ENCODE measurements at regions not wholly inside any gene's neighbourhood (a gene's known extent, or its start where the extent isn't known, plus 50 kb on each side); places are given as distances from the start of the nearest gene placed in this dataset.

DNA sequence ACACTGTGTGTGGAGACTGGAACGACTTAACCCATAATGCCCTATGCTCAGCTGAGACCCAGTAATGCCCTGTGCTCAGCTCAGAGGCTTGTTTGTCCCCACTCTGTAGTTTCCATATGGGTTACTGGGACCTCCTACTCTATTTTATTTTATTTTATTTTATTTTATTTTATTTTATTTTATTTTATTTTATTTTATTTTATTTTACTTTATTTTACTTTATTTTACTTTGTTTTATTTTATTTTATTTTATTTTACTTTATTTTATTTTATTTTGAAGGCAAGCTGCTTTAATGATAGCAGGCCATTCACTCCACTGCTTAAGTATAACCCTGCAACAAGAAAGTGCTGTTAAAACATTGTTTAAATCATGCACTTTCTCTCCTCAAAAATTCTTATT is 603.4 kb upstream of the JAG1 start:
- Mint-ChIP-seq H3K4me3 (ENCODE audit: unreplicated experiment) (no peak overlapping the region), H3K4me1 (ENCODE audit: low read depth) (peaks cover 29% of the 10 kb centered on the region), H3K36me3 (ENCODE audit: low read depth) (no peaks in the 10 kb centered on the region), H3K9me3 (ENCODE audit: low read depth) (peaks cover 6% of the 10 kb centered on the region), H3K27ac (ENCODE audit: unreplicated experiment) (no peak overlapping the region), H3K27me3 (ENCODE audit: low read depth) (no peaks in the 10 kb centered on the region)
- TF ChIP-seq, protein P1, sequence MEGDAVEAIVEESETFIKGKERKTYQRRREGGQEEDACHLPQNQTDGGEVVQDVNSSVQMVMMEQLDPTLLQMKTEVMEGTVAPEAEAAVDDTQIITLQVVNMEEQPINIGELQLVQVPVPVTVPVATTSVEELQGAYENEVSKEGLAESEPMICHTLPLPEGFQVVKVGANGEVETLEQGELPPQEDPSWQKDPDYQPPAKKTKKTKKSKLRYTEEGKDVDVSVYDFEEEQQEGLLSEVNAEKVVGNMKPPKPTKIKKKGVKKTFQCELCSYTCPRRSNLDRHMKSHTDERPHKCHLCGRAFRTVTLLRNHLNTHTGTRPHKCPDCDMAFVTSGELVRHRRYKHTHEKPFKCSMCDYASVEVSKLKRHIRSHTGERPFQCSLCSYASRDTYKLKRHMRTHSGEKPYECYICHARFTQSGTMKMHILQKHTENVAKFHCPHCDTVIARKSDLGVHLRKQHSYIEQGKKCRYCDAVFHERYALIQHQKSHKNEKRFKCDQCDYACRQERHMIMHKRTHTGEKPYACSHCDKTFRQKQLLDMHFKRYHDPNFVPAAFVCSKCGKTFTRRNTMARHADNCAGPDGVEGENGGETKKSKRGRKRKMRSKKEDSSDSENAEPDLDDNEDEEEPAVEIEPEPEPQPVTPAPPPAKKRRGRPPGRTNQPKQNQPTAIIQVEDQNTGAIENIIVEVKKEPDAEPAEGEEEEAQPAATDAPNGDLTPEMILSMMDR (IDR thresholded peaks at IDR 0.05), result no peak
- no peak for DNase-seq (ENCODE audit: low spot score)

DNA sequence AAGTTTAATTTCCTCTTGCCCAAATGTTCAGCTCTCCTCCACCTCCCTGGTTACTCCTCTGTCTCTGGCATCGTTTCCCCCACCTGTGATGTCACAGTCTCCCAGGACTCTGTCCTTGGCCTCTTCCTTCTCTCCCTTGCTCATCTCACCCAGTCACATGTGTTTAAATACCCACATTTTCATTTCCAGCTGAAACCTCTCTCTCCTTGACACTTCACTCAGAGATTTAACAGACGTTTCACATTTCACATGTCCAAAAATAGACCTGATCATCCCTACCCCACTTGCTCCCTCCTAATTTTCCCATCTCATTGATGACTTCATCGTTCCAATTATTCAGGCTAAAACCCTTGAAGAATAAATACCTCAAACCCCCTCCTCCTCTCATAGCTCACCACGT is 604.1 kb upstream of the JAG1 start:
- DNase-seq (ENCODE audit: low spot score), result no peak
- Mint-ChIP-seq H3K27me3 (ENCODE audit: low read depth) (no peaks in the 10 kb centered on the region), H3K27ac (ENCODE audit: unreplicated experiment) (no peak overlapping the region), H3K9me3 (ENCODE audit: low read depth) (peaks cover 6% of the 10 kb centered on the region), H3K4me1 (ENCODE audit: low read depth) (peaks cover 25% of the 10 kb centered on the region), H3K36me3 (ENCODE audit: low read depth) (no peaks in the 10 kb centered on the region), H3K4me3 (ENCODE audit: unreplicated experiment) (no peak overlapping the region)
- TF ChIP-seq, protein P1 (IDR thresholded peaks at IDR 0.05), result no peak

DNA sequence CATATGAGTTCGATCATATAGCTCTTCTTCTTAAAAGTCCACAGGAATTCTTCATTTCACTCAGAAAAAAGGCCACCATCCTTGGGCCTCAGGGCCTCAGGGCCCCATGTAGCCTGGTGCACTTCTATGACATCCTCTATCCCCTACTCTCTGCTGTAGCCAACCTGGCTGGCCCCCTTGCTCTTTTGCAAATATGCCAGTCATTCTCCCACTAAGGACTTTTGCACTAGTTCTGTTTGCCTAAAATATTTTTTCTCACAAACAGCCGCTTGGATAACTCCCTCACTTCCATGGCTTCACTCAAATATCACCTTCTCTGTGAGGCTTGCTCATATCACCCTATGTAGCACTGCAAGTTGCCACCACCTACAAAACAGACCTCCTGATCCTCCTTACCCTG is 604.7 kb upstream of the JAG1 start:
- TF ChIP-seq, protein P1 (IDR thresholded peaks at IDR 0.05), result no peak
- peaks cover 6% of the 10 kb centered on the region for H3K9me3 Mint-ChIP-seq (ENCODE audit: low read depth)
- no peak overlapping the region for H3K4me3 Mint-ChIP-seq (ENCODE audit: unreplicated experiment)

DNA sequence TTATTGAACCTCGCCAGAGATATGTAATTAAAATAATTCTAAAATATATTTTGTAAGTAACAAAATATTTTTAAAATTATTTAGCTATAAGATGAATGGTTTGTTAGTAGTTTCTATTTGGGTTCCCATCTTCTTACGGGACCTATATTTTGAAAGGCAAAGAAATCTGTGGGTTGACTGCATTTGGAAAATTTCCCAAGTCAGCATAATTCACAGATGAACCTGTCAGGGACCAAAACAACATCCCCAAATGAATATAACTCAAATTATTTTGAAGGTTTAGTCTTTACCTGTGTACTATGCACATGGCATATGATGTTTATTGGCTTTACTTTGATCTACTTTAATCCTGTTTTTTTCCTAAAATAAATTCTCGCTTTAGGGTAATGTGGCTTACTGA is 607.4 kb upstream of the JAG1 start:
- no peaks in the 10 kb centered on the region for H3K27me3 Mint-ChIP-seq (ENCODE audit: low read depth)
- H3K9me3 Mint-ChIP-seq (ENCODE audit: low read depth), result peaks cover 6% of the 10 kb centered on the region
- H3K36me3 Mint-ChIP-seq (ENCODE audit: low read depth), result no peaks in the 10 kb centered on the region

More for the DNA sequence above, 604.7 kb upstream of the JAG1 start:
- Mint-ChIP-seq H3K27me3 (ENCODE audit: low read depth) (no peaks in the 10 kb centered on the region), H3K36me3 (ENCODE audit: low read depth) (no peaks in the 10 kb centered on the region), H3K27ac (ENCODE audit: unreplicated experiment) (no peak overlapping the region), H3K4me1 (ENCODE audit: low read depth) (peaks cover 19% of the 10 kb centered on the region)
- no peak for DNase-seq (ENCODE audit: low spot score)

DNA sequence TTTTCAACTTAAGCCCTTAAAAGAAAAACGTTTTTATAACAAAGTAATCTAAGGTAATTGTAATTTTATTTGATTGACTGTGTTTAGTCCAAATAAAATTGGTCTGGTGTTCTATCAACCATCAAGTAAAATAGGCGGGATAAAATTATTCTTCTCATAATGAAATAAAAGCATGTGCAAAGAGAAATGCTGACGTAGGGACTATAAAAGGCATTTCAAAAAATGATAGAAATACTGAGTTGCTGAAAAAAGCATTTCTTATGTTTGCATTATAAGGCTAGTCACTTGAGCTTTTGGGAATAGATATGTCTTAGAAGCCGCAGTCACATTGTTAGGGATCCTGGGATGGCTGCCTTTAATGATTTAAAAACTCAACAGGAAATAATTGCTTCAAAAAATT is 608.0 kb upstream of the JAG1 start:
- Mint-ChIP-seq H3K27ac (ENCODE audit: unreplicated experiment) (no peak overlapping the region), H3K4me1 (ENCODE audit: low read depth) (peaks cover 7% of the 10 kb centered on the region), H3K4me3 (ENCODE audit: unreplicated experiment) (no peak overlapping the region), H3K36me3 (ENCODE audit: low read depth) (no peaks in the 10 kb centered on the region), H3K27me3 (ENCODE audit: low read depth) (no peaks in the 10 kb centered on the region), H3K9me3 (ENCODE audit: low read depth) (peaks cover 6% of the 10 kb centered on the region)
- DNase-seq (ENCODE audit: low spot score), result no peak
- TF ChIP-seq, protein P1 (IDR thresholded peaks at IDR 0.05), result no peak

More for the DNA sequence above, 607.4 kb upstream of the JAG1 start:
- TF ChIP-seq, protein P1 (IDR thresholded peaks at IDR 0.05), result no peak
- Mint-ChIP-seq H3K4me1 (ENCODE audit: low read depth) (peaks cover 7% of the 10 kb centered on the region), H3K4me3 (ENCODE audit: unreplicated experiment) (no peak overlapping the region), H3K27ac (ENCODE audit: unreplicated experiment) (no peak overlapping the region)
- DNase-seq (ENCODE audit: low spot score), result no peak
